NCI-H1092 (cell line): ENCODE measurements at regions not wholly inside any gene's neighbourhood (a gene's known extent, or its start where the extent isn't known, plus 50 kb on each side); places are given as distances from the start of the nearest gene placed in this dataset.

Experiments
- DNase-seq: peaks from one replicate; lab custom pipeline; 2025; lab: John Stamatoyannopoulos, UW

GRCh38 chr20:34163307-34163706 is 51.3 kb upstream of the EIF2S2 start:
- peak; percentile 27 for DNase-seq

GRCh38 chr20:34164381-34164984 is 52.4 kb upstream of the EIF2S2 start:
- no peak for DNase-seq

- DNase-seq: no peak
Measured at GRCh38 chr20:34165018-34165619, 53.1 kb upstream of the EIF2S2 start.

GRCh38 chr20:34171640-34172039 is 59.6 kb upstream of the EIF2S2 start:
- no peak for DNase-seq

- DNase-seq: no peak
Measured at GRCh38 chr20:34172926-34173325, 60.9 kb upstream of the EIF2S2 start.

GRCh38 chr20:34175079-34175478 is 63.0 kb upstream of the EIF2S2 start:
- no peak for DNase-seq

- DNase-seq: no peak
Measured at GRCh38 chr20:34175879-34176278, 63.8 kb upstream of the EIF2S2 start.

GRCh38 chr20:34177052-34177451 is 64.2 kb upstream of the ASIP start:
- DNase-seq: no peak

- DNase-seq: no peak
Measured at GRCh38 chr20:34179637-34180360, 61.4 kb upstream of the ASIP start.

- no peak for DNase-seq
Measured at GRCh38 chr20:34180460-34181120, 60.6 kb upstream of the ASIP start.

GRCh38 chr20:34181484-34181883 is 59.7 kb upstream of the ASIP start:
- no peak for DNase-seq

- no peak for DNase-seq
Measured at GRCh38 chr20:34185766-34186620, 55.2 kb upstream of the ASIP start.

- DNase-seq: no peak
Measured at GRCh38 chr20:34189572-34190163, 51.6 kb upstream of the ASIP start.

GRCh38 chr20:34190262-34190661 is 51.0 kb upstream of the ASIP start:
- DNase-seq: no peak

- DNase-seq: peak; percentile 36
Measured at GRCh38 chr20:34190679-34191090, 50.5 kb upstream of the ASIP start.
